ENCODE measurements at regions not wholly inside any gene's neighbourhood (a gene's known extent, or its start where the extent isn't known, plus 50 kb on each side); places are given as distances from the start of the nearest gene placed in this dataset.
"Not testable (repeated sequence)": the region's sequence is repeated elsewhere in the genome, so short reads cannot be mapped to it uniquely, and the experiment has no call there.

GRCh38 chr6:144378437-144378836, 93.3 kb downstream of the UTRN start:
- H3K27ac ChIP-seq, result no peak overlapping the region
- CTCF ChIA-PET, result no interaction called here
- no peak for TF ChIP-seq CTCF (conservative IDR thresholded peaks at IDR 0.05; ENCODE audit: low read depth)
- peak; percentile 8 for DNase-seq (ENCODE audit: low spot score)
- POLR2A ChIA-PET (ENCODE audit: low non-redundant PET), result no interaction called here

GRCh38 chr6:144379356-144379755, 94.2 kb downstream of the UTRN start:
- no peak overlapping the region for H3K27ac ChIP-seq
- DNase-seq (ENCODE audit: low spot score), result no peak
- POLR2A ChIA-PET (ENCODE audit: low non-redundant PET), result interaction anchor here (0.8 kb wide), 1 partner anchor 94 kb away, joined by 3 read pairs; no protein-coding TSS in a partner anchor
- TF ChIP-seq CTCF (conservative IDR thresholded peaks at IDR 0.05; ENCODE audit: low read depth), result no peak
- CTCF ChIA-PET, result no interaction called here

- DNase-seq (ENCODE audit: low spot score); CTCF ChIA-PET; POLR2A ChIA-PET (ENCODE audit: low non-redundant PET); H3K27ac ChIP-seq: not testable (repeated sequence)
These were observed 96.4 kb downstream of the UTRN start for GRCh38 chr6:144381499-144381898.

GRCh38 chr6:144383336-144383735, 98.2 kb downstream of the UTRN start:
- TF ChIP-seq CTCF (conservative IDR thresholded peaks at IDR 0.05; ENCODE audit: low read depth), result no peak
- ChIA-PET CTCF (no interaction called here), POLR2A (ENCODE audit: low non-redundant PET) (no interaction called here)
- H3K27ac ChIP-seq, result no peak overlapping the region
- no peak for DNase-seq (ENCODE audit: low spot score)

- no peak for TF ChIP-seq CTCF (conservative IDR thresholded peaks at IDR 0.05; ENCODE audit: low read depth)
- H3K27ac ChIP-seq, result no peak overlapping the region
- no peak for DNase-seq (ENCODE audit: low spot score)
- ChIA-PET POLR2A (ENCODE audit: low non-redundant PET) (no interaction called here), CTCF (no interaction called here)
These were observed 99.3 kb downstream of the UTRN start for GRCh38 chr6:144384427-144384826.

GRCh38 chr6:144389474-144389873, 104.3 kb downstream of the UTRN start:
- DNase-seq (ENCODE audit: low spot score); POLR2A ChIA-PET (ENCODE audit: low non-redundant PET); H3K27ac ChIP-seq; CTCF ChIA-PET: not testable (repeated sequence)

- POLR2A ChIA-PET (ENCODE audit: low non-redundant PET), result no interaction called here
- DNase-seq (ENCODE audit: low spot score), result no peak
- no peak for TF ChIP-seq CTCF (conservative IDR thresholded peaks at IDR 0.05; ENCODE audit: low read depth)
- no peak overlapping the region for H3K27ac ChIP-seq
- CTCF ChIA-PET, result no interaction called here
These were observed 105.1 kb downstream of the UTRN start for GRCh38 chr6:144390202-144390601.

- TF ChIP-seq CTCF (conservative IDR thresholded peaks at IDR 0.05; ENCODE audit: low read depth), result no peak
- H3K27ac ChIP-seq, result no peak overlapping the region
- ChIA-PET POLR2A (ENCODE audit: low non-redundant PET) (no interaction called here), CTCF (no interaction called here)
- DNase-seq (ENCODE audit: low spot score), result no peak
These were observed 105.8 kb downstream of the UTRN start for GRCh38 chr6:144390886-144391285.

Measured in RWPE1 (cell line).